Omental fat pad (tissue), 3 donors: ENCODE measurements at regions not wholly inside any gene's neighbourhood (a gene's known extent, or its start where the extent isn't known, plus 50 kb on each side); places are given as distances from the start of the nearest gene placed in this dataset.
"Not testable (repeated sequence)": the region's sequence is repeated elsewhere in the genome, so short reads cannot be mapped to it uniquely, and the experiment has no call there.

Source experiments
- ATAC-seq: fragments of 150-250 bp; one replicate; pipeline ENCODE4 v1.9.1; 2016; ENCODE audit warnings: mild to moderate bottlenecking, moderate library complexity; ENCODE audit not compliant: low FRiP score
- DNase-seq: peaks from one replicate; pipeline ENCODE4 v3.0.0-alpha.2; 2019; ENCODE audit warnings: low spot score
- CTCF ChIP-seq, 3 donors: fragments of 450-650 bp; IDR thresholded peaks; one replicate each; pipeline ENCODE4 v1.5.1; 2016 to 2017; ENCODE audit warnings: antibody characterized with exemption in 3 of 3, mild to moderate bottlenecking in 3 of 3, moderate library complexity in 2 of 3

DNA sequence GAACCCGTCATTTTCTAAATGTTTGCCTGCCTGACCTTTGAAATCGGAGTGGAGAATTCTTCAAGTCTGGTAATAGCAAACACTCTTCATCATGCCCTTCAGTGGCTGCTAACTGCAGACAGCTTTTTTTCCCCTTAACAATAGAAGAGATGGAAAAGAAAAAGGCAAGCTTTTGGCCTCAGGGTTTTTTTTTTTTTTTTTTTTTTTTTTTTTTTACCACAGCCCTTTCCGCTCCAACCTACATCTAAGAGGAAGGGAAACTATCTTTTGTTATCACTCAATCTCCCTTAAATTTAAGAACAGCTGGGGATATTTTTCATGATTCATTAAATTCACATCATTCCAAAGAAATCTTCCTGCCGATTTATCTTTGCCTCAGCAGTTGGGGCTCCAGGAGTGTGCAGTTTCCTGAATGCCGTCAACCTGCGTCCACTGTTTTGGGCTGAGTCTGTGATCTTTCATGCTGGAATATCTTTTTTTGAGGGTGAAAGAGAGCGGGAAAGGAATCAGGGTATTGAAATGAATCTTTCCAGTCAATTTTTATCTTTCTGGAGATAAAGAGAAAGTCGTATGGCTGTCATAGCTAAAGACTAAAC lies 144.5 kb upstream of the SMYD2 start:
- ATAC-seq (no peak), DNase-seq (no peak)
- no peak for TF ChIP-seq CTCF (IDR thresholded peaks at IDR 0.05)

- DNase-seq (no peak), ATAC-seq (no peak)
- TF ChIP-seq CTCF (IDR thresholded peaks at IDR 0.05), result no peak
Observed at GRCh38 chr1:214141486-214141885, 139.5 kb upstream of the SMYD2 start.

DNA sequence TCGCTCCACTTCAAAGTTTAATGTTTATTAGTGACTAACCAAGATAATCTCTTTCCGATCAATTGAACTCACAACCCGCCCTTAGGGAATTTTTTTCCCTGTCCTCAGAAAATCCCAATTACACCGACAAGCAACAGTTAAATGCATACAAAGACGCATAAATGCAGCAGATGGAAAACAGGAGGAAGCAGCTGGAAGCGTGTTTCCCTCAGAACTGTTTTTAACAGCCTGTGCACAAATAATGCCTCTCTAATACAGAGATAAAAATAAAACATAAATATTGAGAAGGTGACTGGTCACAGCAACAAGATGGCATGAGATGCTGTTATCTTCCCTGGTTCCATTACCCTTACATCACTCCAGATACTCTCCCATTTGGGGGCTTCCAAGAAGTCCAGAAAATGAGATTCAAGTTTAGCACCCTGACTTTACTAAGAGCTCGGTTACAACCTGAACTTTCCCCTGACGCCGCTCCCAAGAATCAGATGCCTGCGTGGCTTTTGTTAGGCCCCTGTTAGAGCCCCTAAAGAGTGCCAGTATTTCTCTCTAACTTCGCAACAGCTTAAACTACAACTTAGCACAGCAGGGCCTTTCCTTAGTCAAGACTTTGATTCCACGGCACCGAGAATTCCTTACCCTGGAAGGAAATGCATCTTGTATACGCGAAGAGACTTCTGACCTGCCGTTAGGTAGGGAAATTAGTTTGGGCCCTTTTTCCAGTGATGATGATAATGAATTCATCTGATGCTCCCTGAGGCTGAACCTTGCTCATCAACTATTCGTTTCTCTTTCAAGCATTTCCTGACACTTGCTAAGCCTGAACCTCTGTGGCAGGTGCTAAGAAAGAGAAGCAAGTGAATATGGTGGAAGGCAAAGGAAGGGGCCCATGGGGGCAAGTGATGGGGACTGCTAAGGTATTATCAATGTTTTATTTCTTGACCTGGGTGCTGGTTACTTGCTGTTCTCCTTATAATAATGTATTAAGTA lies 137.7 kb upstream of the SMYD2 start:
- no peak for ATAC-seq

DNA sequence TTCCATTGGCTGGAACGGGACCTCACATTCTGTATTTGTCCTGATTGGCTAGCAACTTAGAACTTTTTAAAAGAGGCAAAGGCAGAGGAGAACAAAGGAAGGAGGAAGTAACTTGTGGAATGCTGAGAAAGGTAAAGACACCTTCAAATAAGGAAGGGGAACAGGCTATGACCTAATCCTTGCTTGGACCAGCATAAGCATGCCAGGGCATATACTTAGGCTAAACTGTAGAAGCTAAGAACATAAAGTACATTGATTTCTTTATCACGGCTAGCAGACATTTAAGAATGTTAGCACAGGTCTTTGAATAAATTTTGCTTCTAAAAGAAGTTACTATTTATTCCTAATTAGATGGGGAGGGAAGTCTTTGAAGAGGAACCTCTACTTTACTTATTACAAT lies 136.4 kb upstream of the SMYD2 start:
- DNase-seq, ATAC-seq: not testable (repeated sequence)

More for the DNA sequence above, 137.7 kb upstream of the SMYD2 start:
- TF ChIP-seq CTCF (IDR thresholded peaks at IDR 0.05), result no peak
- DNase-seq, result no peak

GRCh38 chr1:214146523-214146922 lies 134.4 kb upstream of the SMYD2 start:
- no peak for ATAC-seq
- DNase-seq, result no peak
- no peak for TF ChIP-seq CTCF (IDR thresholded peaks at IDR 0.05)

DNA sequence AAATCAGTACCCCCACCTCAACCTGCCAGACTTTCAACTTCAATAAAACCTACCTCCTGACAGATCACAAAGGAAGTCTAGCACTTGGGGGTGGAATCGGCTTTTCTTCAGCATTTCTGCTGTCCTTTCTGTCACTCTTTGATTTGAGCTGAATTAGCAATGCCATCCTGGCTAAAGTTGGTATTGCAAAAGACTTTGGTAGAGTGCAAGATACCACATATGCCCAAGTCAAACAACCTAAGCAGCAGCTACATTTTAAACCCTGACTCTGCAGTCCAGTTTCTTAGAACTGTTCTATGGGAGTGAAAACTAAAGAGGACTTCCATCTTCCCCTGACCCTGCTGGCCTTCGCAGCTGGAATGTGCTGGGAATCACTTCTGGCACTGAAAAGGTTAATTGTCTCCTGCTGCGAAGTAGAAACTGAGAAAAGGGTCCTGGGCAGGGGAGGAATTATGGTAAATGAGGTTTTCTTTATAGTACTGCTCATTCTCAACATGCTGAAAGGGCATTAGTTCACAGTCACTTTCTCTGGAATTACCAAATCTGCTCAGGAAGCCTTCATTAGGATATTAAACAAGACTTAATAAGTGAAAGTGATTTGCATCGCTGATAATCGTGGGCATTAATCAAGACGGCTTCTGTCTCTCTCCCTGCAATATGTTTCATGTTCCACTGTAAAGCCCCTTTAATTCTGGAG lies 126.2 kb upstream of the SMYD2 start:
- no peak for TF ChIP-seq CTCF (IDR thresholded peaks at IDR 0.05)
- DNase-seq (no peak), ATAC-seq (no peak)

DNA sequence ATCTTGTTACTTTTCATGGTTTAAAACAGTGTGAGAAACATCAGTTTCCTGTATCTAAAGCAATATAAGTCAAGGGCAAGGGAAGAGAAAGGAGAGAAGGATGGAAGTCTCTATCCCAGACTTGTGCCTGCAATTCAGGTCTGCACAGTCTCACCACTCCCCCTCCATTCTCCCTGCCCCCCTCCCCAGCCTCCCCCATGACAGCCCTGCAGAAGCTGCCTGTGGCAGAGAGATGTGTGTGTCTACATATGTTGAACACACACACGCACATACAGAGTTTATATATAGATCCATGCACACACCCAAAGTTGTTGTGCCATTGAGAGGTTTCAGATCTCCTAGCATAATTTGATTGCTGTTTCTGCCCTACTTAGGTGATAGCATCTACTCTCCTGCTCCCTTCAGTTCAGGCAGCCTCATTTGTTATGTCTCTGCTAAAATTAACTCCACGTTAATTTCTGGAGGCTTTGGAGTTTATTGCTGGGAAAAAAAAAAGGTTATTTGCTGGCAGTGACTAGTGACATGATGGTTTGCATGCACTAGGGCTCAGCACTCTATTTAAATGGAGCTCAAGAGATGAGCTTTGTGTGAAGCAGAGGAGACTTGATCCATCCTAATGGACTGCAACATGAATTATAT lies 124.9 kb upstream of the SMYD2 start:
- DNase-seq, result no peak
- no peak for ATAC-seq
- no peak for TF ChIP-seq CTCF (IDR thresholded peaks at IDR 0.05)
